ENCODE measurements at regions not wholly inside any gene's neighbourhood (a gene's known extent, or its start where the extent isn't known, plus 50 kb on each side); places are given as distances from the start of the nearest gene placed in this dataset.

DNA sequence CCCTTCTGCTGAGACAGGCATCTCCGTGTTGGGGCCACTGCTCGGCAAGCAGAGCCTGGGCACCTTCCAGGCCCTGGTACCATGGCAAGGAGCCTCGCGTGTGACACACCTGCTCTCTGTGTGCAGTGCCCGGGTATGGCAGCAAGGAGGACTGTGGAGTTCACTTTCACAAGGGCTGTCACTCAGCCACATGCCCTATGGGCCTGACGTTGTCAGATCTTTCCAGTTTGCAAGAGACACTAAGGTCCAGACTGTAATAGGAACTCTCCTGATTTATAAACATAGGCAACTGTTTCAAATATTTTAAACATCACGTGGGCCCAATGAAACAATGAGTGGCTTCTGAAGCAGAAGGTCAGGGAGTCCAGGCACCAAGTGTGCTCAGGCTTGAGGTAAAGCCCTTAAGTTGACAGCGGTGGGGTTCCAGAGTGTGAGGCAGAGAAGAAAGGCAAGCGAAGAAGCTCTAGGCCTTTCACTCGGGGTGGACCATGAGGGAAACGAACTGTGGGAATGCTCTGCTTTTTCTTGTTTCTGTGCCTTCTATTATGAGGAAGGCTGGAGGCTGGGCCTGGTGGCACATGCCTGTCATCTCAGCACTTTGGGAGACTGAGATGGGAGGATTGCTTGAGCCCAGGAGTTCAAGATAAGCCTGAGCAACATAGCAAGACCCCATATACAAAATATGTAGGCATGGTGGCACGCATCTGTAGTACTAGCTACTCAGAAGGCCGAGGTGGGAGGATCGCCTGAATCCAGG, 108.6 kb upstream of the TRIM2 start:
- no peaks in the 10 kb centered on the region for H3K9me3 ChIP-seq (ENCODE audit: control insufficient read depth, insufficient read depth, low read depth, low read length)
- H3K9ac ChIP-seq (ENCODE audit: insufficient read depth, low read length): no peak overlapping the region
- no peak overlapping the region for H3K27ac ChIP-seq (ENCODE audit: insufficient read depth, low read length)
- H3K4me2 ChIP-seq (ENCODE audit: extremely low read depth, insufficient read depth, low read length): no peak overlapping the region
- H3K36me3 ChIP-seq (ENCODE audit: control insufficient read depth, insufficient read depth, low read length): no peaks in the 10 kb centered on the region
- no peaks in the 10 kb centered on the region for H3K4me1 ChIP-seq (ENCODE audit: control insufficient read depth, extremely low read depth, insufficient read depth, low read length)
- no peak overlapping the region for H3K4me3 ChIP-seq (replicated peaks in 1 of 4; ENCODE audit: control extremely low read depth in 1 of 4, insufficient read depth in 1 of 4, low read depth in 3 of 4, low read length in 4 of 4)
- H3K79me2 ChIP-seq (ENCODE audit: control insufficient read depth, insufficient read depth, low read length): no peaks in the 10 kb centered on the region
- H3K27me3 ChIP-seq (ENCODE audit: control insufficient read depth, insufficient read depth, low read length): peaks cover 8% of the 10 kb centered on the region
- TF ChIP-seq, protein P1, sequence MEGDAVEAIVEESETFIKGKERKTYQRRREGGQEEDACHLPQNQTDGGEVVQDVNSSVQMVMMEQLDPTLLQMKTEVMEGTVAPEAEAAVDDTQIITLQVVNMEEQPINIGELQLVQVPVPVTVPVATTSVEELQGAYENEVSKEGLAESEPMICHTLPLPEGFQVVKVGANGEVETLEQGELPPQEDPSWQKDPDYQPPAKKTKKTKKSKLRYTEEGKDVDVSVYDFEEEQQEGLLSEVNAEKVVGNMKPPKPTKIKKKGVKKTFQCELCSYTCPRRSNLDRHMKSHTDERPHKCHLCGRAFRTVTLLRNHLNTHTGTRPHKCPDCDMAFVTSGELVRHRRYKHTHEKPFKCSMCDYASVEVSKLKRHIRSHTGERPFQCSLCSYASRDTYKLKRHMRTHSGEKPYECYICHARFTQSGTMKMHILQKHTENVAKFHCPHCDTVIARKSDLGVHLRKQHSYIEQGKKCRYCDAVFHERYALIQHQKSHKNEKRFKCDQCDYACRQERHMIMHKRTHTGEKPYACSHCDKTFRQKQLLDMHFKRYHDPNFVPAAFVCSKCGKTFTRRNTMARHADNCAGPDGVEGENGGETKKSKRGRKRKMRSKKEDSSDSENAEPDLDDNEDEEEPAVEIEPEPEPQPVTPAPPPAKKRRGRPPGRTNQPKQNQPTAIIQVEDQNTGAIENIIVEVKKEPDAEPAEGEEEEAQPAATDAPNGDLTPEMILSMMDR (conservative IDR thresholded peaks at IDR 0.05 in 1 of 2, IDR thresholded peaks at IDR 0.05 in 1 of 2; ENCODE audit: low read depth in 1 of 2, low read length in 2 of 2): no peak
- no peak for TF ChIP-seq EZH2 (IDR thresholded peaks at IDR 0.05; ENCODE audit: low read length, missing control alignments)
- H4K20me1 ChIP-seq (ENCODE audit: control insufficient read depth, extremely low read depth, insufficient read depth, low read length): no peaks in the 10 kb centered on the region
- DNase-seq (ENCODE audit: low read depth in 2 of 2): no peak
- H2AFZ ChIP-seq (ENCODE audit: low read length): no peak overlapping the region

DNA sequence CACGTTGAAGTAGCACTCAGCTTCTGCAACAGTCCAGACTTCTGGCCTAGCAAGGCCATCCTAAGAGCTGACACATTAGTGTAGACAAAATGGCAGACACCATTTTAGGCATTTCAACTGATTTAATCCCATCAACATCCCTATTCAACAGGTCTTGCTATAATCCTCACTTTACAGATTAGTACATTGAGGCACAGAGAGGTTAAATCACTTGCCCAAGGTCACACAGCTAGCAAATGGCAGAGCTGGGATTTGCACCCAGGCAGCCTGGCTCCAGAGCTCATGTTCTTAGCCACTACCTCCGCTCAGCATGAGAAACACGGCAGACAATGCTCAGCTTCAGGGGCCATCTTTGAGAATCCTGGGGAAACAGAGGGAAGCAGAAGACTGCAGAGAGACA, 107.9 kb upstream of the TRIM2 start:
- no peak overlapping the region for H3K4me2 ChIP-seq (ENCODE audit: extremely low read depth, insufficient read depth, low read length)
- H3K4me3 ChIP-seq (replicated peaks in 1 of 4; ENCODE audit: control extremely low read depth in 1 of 4, insufficient read depth in 1 of 4, low read depth in 3 of 4, low read length in 4 of 4): no peak overlapping the region
- H4K20me1 ChIP-seq (ENCODE audit: control insufficient read depth, extremely low read depth, insufficient read depth, low read length): no peaks in the 10 kb centered on the region
- TF ChIP-seq, protein P1 (conservative IDR thresholded peaks at IDR 0.05 in 1 of 2, IDR thresholded peaks at IDR 0.05 in 1 of 2; ENCODE audit: low read depth in 1 of 2, low read length in 2 of 2): no peak
- no peak for TF ChIP-seq EZH2 (IDR thresholded peaks at IDR 0.05; ENCODE audit: low read length, missing control alignments)
- no peak overlapping the region for H3K9ac ChIP-seq (ENCODE audit: insufficient read depth, low read length)
- H2AFZ ChIP-seq (ENCODE audit: low read length): no peak overlapping the region
- H3K4me1 ChIP-seq (ENCODE audit: control insufficient read depth, extremely low read depth, insufficient read depth, low read length): no peaks in the 10 kb centered on the region
- no peaks in the 10 kb centered on the region for H3K79me2 ChIP-seq (ENCODE audit: control insufficient read depth, insufficient read depth, low read length)
- H3K9me3 ChIP-seq (ENCODE audit: control insufficient read depth, insufficient read depth, low read depth, low read length): no peaks in the 10 kb centered on the region
- no peak for DNase-seq (ENCODE audit: low read depth in 2 of 2)
- H3K36me3 ChIP-seq (ENCODE audit: control insufficient read depth, insufficient read depth, low read length): no peaks in the 10 kb centered on the region
- peaks cover 8% of the 10 kb centered on the region for H3K27me3 ChIP-seq (ENCODE audit: control insufficient read depth, insufficient read depth, low read length)
- no peak overlapping the region for H3K27ac ChIP-seq (ENCODE audit: insufficient read depth, low read length)

DNA sequence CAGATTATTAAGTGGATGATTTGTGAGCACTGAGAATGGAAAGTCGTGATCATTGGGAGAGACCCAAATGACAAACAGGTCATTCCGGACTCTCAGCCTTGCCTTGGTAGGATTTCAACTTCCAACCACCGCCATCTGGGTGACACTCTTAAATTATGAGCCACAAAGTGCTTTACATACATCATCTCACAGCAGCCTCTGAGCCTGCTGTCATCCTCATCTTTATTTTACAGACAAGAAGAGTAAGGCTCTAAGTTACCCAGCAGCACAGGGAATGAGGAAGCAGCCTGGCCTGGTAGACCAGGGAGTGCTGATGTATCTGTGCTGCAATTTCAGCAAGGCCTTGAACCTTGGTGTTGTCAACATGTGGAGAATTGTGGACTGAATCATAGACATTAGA, 105.8 kb upstream of the TRIM2 start:
- Histone ChIP-seq H3K9me3 (ENCODE audit: control insufficient read depth, insufficient read depth, low read depth, low read length) (no peaks in the 10 kb centered on the region), H3K4me2 (ENCODE audit: extremely low read depth, insufficient read depth, low read length) (no peak overlapping the region), H3K4me1 (ENCODE audit: control insufficient read depth, extremely low read depth, insufficient read depth, low read length) (no peaks in the 10 kb centered on the region), H3K27ac (ENCODE audit: insufficient read depth, low read length) (no peak overlapping the region), H3K9ac (ENCODE audit: insufficient read depth, low read length) (no peak overlapping the region), H2AFZ (ENCODE audit: low read length) (no peak overlapping the region), H3K36me3 (ENCODE audit: control insufficient read depth, insufficient read depth, low read length) (no peaks in the 10 kb centered on the region), H4K20me1 (ENCODE audit: control insufficient read depth, extremely low read depth, insufficient read depth, low read length) (no peaks in the 10 kb centered on the region), H3K4me3 (replicated peaks in 1 of 4; ENCODE audit: control extremely low read depth in 1 of 4, insufficient read depth in 1 of 4, low read depth in 3 of 4, low read length in 4 of 4) (no peak overlapping the region), H3K27me3 (ENCODE audit: control insufficient read depth, insufficient read depth, low read length) (peaks cover 6% of the 10 kb centered on the region), H3K79me2 (ENCODE audit: control insufficient read depth, insufficient read depth, low read length) (no peaks in the 10 kb centered on the region)
- no peak for TF ChIP-seq EZH2 (IDR thresholded peaks at IDR 0.05; ENCODE audit: low read length, missing control alignments)
- TF ChIP-seq, protein P1 (conservative IDR thresholded peaks at IDR 0.05 in 1 of 2, IDR thresholded peaks at IDR 0.05 in 1 of 2; ENCODE audit: low read depth in 1 of 2, low read length in 2 of 2): no peak
- DNase-seq (ENCODE audit: low read depth in 2 of 2): no peak
